K562 (cell line): ENCODE measurements at regions not wholly inside any gene's neighbourhood (a gene's known extent, or its start where the extent isn't known, plus 50 kb on each side); places are given as distances from the start of the nearest gene placed in this dataset.

Source experiments
- ATAC-seq: fragments of 200-7000 bp; cut with Tn5 transposase; 3 replicates; pipeline ENCODE4 v1.9.1; 2020; ENCODE audit warnings: moderate library complexity
- BruUV-seq: library from RNA; stranded (reverse); fragments of 400-500 nt; replicated peaks from 2 replicates; lab custom pipeline; 2021; lab: Mats Ljungman, UMichigan
- CTCF ChIA-PET: fragments of 300-600 bp; formaldehyde crosslinking; extraction: SDS; loops from one replicate; lab custom pipeline; 2021; ENCODE audit warnings: low intra/inter-chr PET ratio; lab: Yijun Ruan, JAX
- POLR2A ChIA-PET: fragments of 300-600, 350-650 bp; sonication (Branson Sonifier 250); formaldehyde crosslinking; extraction: SDS; loops from one replicate; lab custom pipeline; 2021; ENCODE audit warnings: antibody characterized with exemption, inconsistent platforms; lab: Yijun Ruan, JAX
- DNase-seq, 4 experiments: peaks; one replicate each; pipeline versions ENCODE4 v3.0.0 to v3.0.0-alpha.2; 2011 to 2018; ENCODE audit warnings: low spot score in 3 of 4, mixed read lengths in 3 of 4; ENCODE audit errors: extremely low read depth in 1 of 4
- FAIRE-seq: peaks from 2 replicates; lab custom pipeline; 2011; peaks lifted over from hg19 to GRCh38; lab: Jason Lieb, UNC
- H2AFZ ChIP-seq: 2 replicates; pipeline ENCODE4 v1.6.0; 2011; ENCODE audit warnings: low read depth, low read length, control low read depth, inconsistent platforms
- H3K27ac ChIP-seq: fragments of 200-600 bp; 3 replicates; pipeline ENCODE4 v1.8.0; 2011; ENCODE audit warnings: low read depth, mild to moderate bottlenecking, control low read depth, inconsistent platforms, low read length, moderate library complexity, mixed read lengths; ENCODE audit errors: extremely low read depth
- H3K27me3 ChIP-seq, 2 experiments: fragments of 300-600 bp in 1 of 2; 2 replicates in 1 of 2; 3 replicates in 1 of 2; pipeline versions ENCODE4 v1.6.0 to v1.8.0; 2011; ENCODE audit warnings: inconsistent platforms in 2 of 2, low read length in 2 of 2, mild to moderate bottlenecking in 1 of 2, mixed read lengths in 1 of 2, moderate library complexity in 1 of 2; ENCODE audit not compliant: control insufficient read depth in 2 of 2, insufficient read depth in 2 of 2
- H3K36me3 ChIP-seq: fragments of 300-600 bp; 3 replicates; pipeline ENCODE4 v1.8.0; 2011; ENCODE audit warnings: mild to moderate bottlenecking, low read length, inconsistent platforms; ENCODE audit not compliant: control insufficient read depth, insufficient read depth
- H3K4me1 ChIP-seq, 2 experiments: fragments of 200-600 bp in 1 of 2; replicated peaks in 1 of 2; 2 replicates in 1 of 2; 3 replicates in 1 of 2; pipeline versions ENCODE4 v1.5.1 to v1.8.0; 2011; ENCODE audit warnings: inconsistent platforms in 2 of 2, low read length in 2 of 2, mild to moderate bottlenecking in 1 of 2, mixed read lengths in 1 of 2, moderate library complexity in 1 of 2; ENCODE audit not compliant: control insufficient read depth in 2 of 2, insufficient read depth in 2 of 2
- H3K4me2 ChIP-seq: 2 replicates; pipeline ENCODE4 v1.6.1; 2011; ENCODE audit warnings: low read length, control low read depth, inconsistent platforms, mixed read lengths; ENCODE audit not compliant: insufficient read depth
- H3K4me3 ChIP-seq: fragments of 200-600 bp; sonication (generic), shearing (Covaris generic); 2 replicates; pipeline ENCODE4 v1.5.1; 2016; ENCODE audit warnings: control low read depth, inconsistent platforms
- H3K79me2 ChIP-seq: fragments of 200-600 bp; 3 replicates; pipeline ENCODE4 v1.8.0; 2011; ENCODE audit warnings: low read length, inconsistent platforms; ENCODE audit not compliant: control insufficient read depth, insufficient read depth
- H3K9ac ChIP-seq, 2 experiments: 2 replicates each; pipeline versions ENCODE4 v1.6.0 to v1.6.1; 2011; ENCODE audit warnings: low read depth in 2 of 2, low read length in 2 of 2, control low read depth in 1 of 2, inconsistent platforms in 1 of 2, mild to moderate bottlenecking in 1 of 2, mixed read lengths in 1 of 2; ENCODE audit not compliant: insufficient read depth in 1 of 2
- H3K9me1 ChIP-seq: one replicate; pipeline ENCODE4 v1.6.0; 2011; ENCODE audit warnings: inconsistent platforms, mild to moderate bottlenecking, low read length, moderate library complexity; ENCODE audit not compliant: control insufficient read depth, insufficient read depth
- H3K9me3 ChIP-seq: replicated peaks from 2 replicates; pipeline ENCODE4 v1.5.1; 2011; ENCODE audit warnings: low read depth, low read length, inconsistent platforms; ENCODE audit not compliant: control insufficient read depth, insufficient read depth
- H4K20me1 ChIP-seq: replicated peaks from 2 replicates; pipeline ENCODE4 v1.6.1; 2011; ENCODE audit warnings: low read length, inconsistent platforms, mixed read lengths; ENCODE audit not compliant: control insufficient read depth, insufficient read depth
- MEIS2 ChIP-seq: fragments of 450-650 bp; IDR thresholded peaks from 2 replicates; pipeline ENCODE4 v1.6.1; 2014; ENCODE audit warnings: mild to moderate bottlenecking; ENCODE audit not compliant: partially characterized antibody
- PKNOX1 ChIP-seq: fragments of 450-650 bp; IDR thresholded peaks from 2 replicates; pipeline ENCODE4 v1.6.1; 2016
- RBFOX2 ChIP-seq: fragments of 200-400 bp; formaldehyde crosslinking; IDR thresholded peaks from 2 replicates; pipeline ENCODE4 v1.6.1; 2017; ENCODE audit warnings: low read depth, mild to moderate bottlenecking, low read length, moderate library complexity
- WGBS: fragments of 100-300 bp; shearing (Covaris generic); methylation state at CpG from one replicate; pipeline ENCODE4 v1.1.6; 2016; ENCODE audit warnings: low coverage, mixed read lengths; ENCODE audit not compliant: insufficient coverage; ENCODE audit errors: missing lambda C conversion rate; 5-methylcytosine and 5-hydroxymethylcytosine counted together
- in situ Hi-C: fragments of 300-500 bp; cut with MboI; formaldehyde crosslinking; loops from 4 replicates; pipeline ENCODE4 v1.15.0; 2018; ENCODE audit warnings: inconsistent platforms, mixed read lengths
- intact Hi-C: fragments of 100-400 bp; cut with micrococcal nuclease; formaldehyde crosslinking; loops from 2 replicates; pipeline ENCODE4 v1.14.2; 2022

GRCh38 chr14:101191101-101191720 is 287.7 kb upstream of the RTL1 start:
- CTCF ChIA-PET = no interaction called here
- Histone ChIP-seq H2AFZ (no peak overlapping the region), H4K20me1 (no peaks in the 10 kb centered on the region), H3K27ac (no peak overlapping the region), H3K9ac (no peak overlapping the region), H3K4me3 (no peak overlapping the region), H3K27me3 (peaks cover 3 to 52% of the 10 kb centered on the region in 2 experiments; a peak in 3 of 5 replicates), H3K36me3 (no peaks in the 10 kb centered on the region), H3K9me1 (no peaks in the 10 kb centered on the region), H3K79me2 (no peaks in the 10 kb centered on the region), H3K4me1 (no peaks in the 10 kb centered on the region), H3K9me3 (no peaks in the 10 kb centered on the region), H3K4me2 (no peak overlapping the region)
- in situ Hi-C loops = no loop called here
- DNase-seq (no peak), FAIRE-seq (no peak), ATAC-seq (no peak)
- BruUV-seq = no TSS peak
- POLR2A ChIA-PET = interaction anchor here (0.8 kb wide), 1 partner anchor 11 kb away, joined by 3 read pairs; no protein-coding TSS in a partner anchor
- TF ChIP-seq PKNOX1 (peak; percentile 43; the same call in 1 of the 2 replicates), MEIS2 (peak; percentile 56), RBFOX2 (no peak)
- 0% methylated on average over 2 of the region's 6 CpGs for WGBS
- intact Hi-C loops = no loop called here
